IPS DF 6.9 (cell line): ENCODE measurements at regions not wholly inside any gene's neighbourhood (a gene's known extent, or its start where the extent isn't known, plus 50 kb on each side); places are given as distances from the start of the nearest gene placed in this dataset.

ENCODE experiments used
- DNase-seq: peaks from one replicate; pipeline ENCODE4 v3.0.0-alpha.2; 2013; ENCODE audit warnings: low read depth, low spot score
- H3K27ac ChIP-seq: one replicate; pipeline ENCODE4 v1.5.1; 2013; ENCODE audit warnings: low read length, control low read depth
- H3K27me3 ChIP-seq: 2 replicates; pipeline ENCODE4 v1.6.1; 2013; ENCODE audit warnings: mild to moderate bottlenecking, low read length; ENCODE audit not compliant: control insufficient read depth, insufficient read depth
- H3K36me3 ChIP-seq: 2 replicates; pipeline ENCODE4 v1.6.1; 2013; ENCODE audit warnings: low read length; ENCODE audit not compliant: control insufficient read depth, insufficient read depth
- H3K4me1 ChIP-seq: 2 replicates; pipeline ENCODE4 v1.6.1; 2013; ENCODE audit warnings: low read length; ENCODE audit not compliant: control insufficient read depth, insufficient read depth
- H3K4me3 ChIP-seq: 2 replicates; pipeline ENCODE4 v1.5.1; 2013; ENCODE audit warnings: mild to moderate bottlenecking, low read length
- H3K9me3 ChIP-seq: 2 replicates; pipeline ENCODE4 v1.6.1; 2013; ENCODE audit warnings: low read length, inconsistent platforms; ENCODE audit not compliant: control insufficient read depth, insufficient read depth
- WGBS: extraction: QIAGEN DNeasy Blood & Tissue Kit; methylation state at CpG from one replicate; pipeline ENCODE4 v1.1.7; 2013; ENCODE audit warnings: mixed read lengths, missing lambda C conversion rate; ENCODE audit not compliant: insufficient read length, insufficient coverage; 5-methylcytosine and 5-hydroxymethylcytosine counted together

DNA sequence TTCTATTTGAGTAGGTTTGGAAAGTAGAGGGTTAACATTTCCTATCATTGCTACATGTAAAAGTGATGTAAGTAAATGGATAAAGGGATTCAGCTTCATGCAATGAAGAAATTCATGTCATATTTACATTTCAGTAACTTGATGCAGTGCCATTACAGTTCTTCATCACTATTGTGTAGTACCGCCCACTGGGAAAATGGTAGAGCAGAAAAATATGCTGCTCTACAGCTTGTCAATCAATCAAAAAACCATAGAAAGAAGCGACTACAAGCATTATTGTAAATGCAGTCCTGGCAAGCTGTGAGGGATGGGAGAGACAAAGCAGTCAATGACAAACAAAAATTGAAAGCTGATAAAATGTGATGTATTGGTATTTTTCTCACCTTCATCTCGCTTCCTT is 1597.9 kb downstream of the RPA4 start:
- H3K9me3 ChIP-seq: no peaks in the 10 kb centered on the region
- H3K4me1 ChIP-seq: no peaks in the 10 kb centered on the region
- no peaks in the 10 kb centered on the region for H3K36me3 ChIP-seq
- WGBS: no CpG with 5 or more reads among the region's 3 CpGs
- H3K27me3 ChIP-seq: no peaks in the 10 kb centered on the region
- H3K4me3 ChIP-seq: no peak overlapping the region
- no peak for DNase-seq
- no peak overlapping the region for H3K27ac ChIP-seq

DNA sequence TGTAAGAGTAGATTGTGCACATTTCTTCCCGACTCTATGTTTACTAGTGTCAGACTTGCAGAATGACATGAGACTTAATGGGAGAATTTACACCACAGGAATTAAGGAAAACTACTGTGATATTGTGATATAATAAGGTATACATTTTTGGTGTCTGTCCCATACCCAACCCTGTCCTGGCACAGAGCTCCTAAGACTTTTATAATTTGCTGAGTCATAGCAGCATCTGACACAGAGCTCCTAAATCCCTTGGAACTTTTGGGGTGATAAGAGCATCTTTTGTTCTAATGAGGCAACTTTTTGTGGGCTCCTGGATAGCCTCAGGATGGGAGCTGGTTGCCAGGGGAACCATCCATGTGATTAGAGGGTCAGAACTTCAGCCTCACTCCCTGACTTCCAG is 1607.0 kb downstream of the RPA4 start:
- Histone ChIP-seq H3K27ac (no peak overlapping the region), H3K36me3 (no peaks in the 10 kb centered on the region), H3K4me3 (no peak overlapping the region), H3K9me3 (no peaks in the 10 kb centered on the region), H3K4me1 (no peaks in the 10 kb centered on the region), H3K27me3 (no peaks in the 10 kb centered on the region)
- DNase-seq: no peak
- no CpG with 5 or more reads among the region's 1 CpG for WGBS

DNA sequence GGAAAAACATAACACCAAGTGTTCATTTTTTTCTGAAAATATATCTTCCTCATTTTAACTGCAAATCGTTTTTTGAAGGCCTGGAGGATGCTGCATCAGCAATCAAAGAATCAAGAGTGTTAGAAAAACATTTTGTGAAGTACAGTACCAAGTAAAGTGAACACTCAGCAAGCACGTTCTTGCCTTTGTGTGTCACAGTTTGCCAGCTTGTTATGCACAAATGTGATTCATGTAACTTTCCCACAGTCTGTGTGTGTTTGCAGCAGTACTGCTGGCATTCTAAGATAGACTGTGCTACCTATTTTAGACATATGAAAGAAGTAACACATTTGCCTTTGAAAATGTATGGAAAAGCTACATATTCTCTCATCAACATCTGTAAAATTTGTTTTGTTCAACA is 1617.7 kb downstream of the RPA4 start:
- Histone ChIP-seq H3K27ac (no peak overlapping the region), H3K9me3 (no peaks in the 10 kb centered on the region), H3K36me3 (no peaks in the 10 kb centered on the region), H3K4me3 (no peak overlapping the region), H3K4me1 (no peaks in the 10 kb centered on the region), H3K27me3 (no peaks in the 10 kb centered on the region)
- no CpG with 5 or more reads among the region's 2 CpGs for WGBS
- DNase-seq: no peak

DNA sequence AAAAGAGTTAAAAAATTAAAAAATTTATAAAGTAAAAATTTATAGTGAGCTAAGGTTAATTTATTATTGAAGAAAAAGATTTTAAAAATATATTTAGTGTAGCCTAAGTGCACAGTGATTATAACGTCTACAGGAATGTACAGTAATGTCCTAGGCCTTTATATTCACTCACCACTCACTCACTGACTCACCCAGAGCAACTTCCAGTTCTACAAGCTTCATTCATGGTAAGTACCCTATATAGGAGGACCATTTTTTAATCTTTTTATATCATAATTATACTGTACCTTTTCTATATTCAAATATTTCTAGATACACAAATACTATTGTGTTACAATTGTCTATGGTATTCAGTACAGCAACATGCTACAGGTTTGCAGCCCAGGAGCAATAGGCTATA is 1623.2 kb downstream of the RPA4 start:
- H3K27me3 ChIP-seq: no peaks in the 10 kb centered on the region
- H3K4me1 ChIP-seq: no peaks in the 10 kb centered on the region
- H3K9me3 ChIP-seq: no peaks in the 10 kb centered on the region
- no CpG with 5 or more reads among the region's 1 CpG for WGBS
- no peak overlapping the region for H3K27ac ChIP-seq
- H3K4me3 ChIP-seq: no peak overlapping the region
- DNase-seq: no peak
- no peaks in the 10 kb centered on the region for H3K36me3 ChIP-seq

DNA sequence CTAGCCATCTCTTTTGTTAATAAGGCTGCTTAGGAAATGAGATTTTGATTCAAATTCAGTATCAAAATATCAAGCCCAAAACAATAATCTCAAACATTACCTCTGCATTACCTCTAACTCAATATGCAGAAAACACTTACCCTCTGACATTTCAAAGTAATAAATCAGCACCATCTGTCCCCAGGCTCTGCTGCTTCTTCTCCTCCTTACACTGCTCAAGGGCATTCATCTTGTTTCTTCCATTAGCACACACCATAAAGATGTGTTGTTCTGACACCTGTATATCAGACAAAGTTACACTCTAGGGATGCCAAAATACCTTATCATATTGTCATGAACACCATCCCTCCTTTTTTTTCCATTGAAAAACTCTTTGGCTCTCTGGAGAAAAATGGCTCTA is 1630.3 kb downstream of the RPA4 start:
- Histone ChIP-seq H3K36me3 (no peaks in the 10 kb centered on the region), H3K27me3 (no peaks in the 10 kb centered on the region), H3K4me1 (no peaks in the 10 kb centered on the region), H3K4me3 (no peak overlapping the region), H3K9me3 (no peaks in the 10 kb centered on the region), H3K27ac (no peak overlapping the region)
- DNase-seq: no peak

DNA sequence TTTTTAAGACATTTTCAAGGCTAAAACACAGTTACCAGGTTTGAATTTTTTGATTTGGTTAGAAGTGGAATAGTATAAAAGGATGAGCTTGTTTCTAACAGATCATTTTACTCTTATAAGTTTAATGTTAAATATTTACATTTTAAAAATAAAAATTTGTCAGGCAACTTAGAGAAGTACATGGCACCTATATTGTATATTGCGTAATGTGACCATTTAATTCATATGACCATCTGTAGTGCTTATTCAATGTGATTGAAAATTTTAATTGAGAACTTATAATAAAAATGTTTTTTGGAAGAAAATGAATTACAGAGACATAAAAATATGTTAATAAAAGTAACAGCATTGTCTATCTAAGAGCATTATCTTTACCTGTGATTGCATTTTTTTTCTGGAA is 1632.4 kb downstream of the RPA4 start:
- no CpG with 5 or more reads among the region's 1 CpG for WGBS
- H3K27me3 ChIP-seq: no peaks in the 10 kb centered on the region
- H3K4me3 ChIP-seq: no peak overlapping the region
- no peak overlapping the region for H3K27ac ChIP-seq
- no peak for DNase-seq
- no peaks in the 10 kb centered on the region for H3K9me3 ChIP-seq
- no peaks in the 10 kb centered on the region for H3K36me3 ChIP-seq
- no peaks in the 10 kb centered on the region for H3K4me1 ChIP-seq

DNA sequence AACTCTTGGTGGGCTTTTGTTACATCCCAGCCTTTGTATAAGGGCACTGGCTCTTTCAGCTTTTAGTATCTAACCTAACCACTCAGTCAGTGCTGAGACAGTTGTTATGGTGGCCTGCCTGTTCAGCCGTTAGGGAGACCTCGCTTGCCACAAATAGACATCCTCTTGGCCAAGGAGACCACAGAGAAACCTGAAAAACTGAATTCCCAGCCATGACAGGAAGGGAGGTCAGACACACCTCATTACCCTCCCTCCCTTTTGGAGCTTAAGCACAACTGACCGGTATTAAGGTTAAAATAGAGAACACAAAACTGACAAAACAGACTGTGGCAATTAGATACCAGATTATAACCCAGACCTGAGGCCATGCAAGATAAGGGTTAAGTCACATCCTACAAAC is 1639.3 kb downstream of the RPA4 start:
- no CpG with 5 or more reads among the region's 3 CpGs for WGBS
- no peak overlapping the region for H3K4me3 ChIP-seq
- H3K4me1 ChIP-seq: peaks cover 1% of the 10 kb centered on the region; the same call in 1 of the 2 replicates
- no peak for DNase-seq
- H3K36me3 ChIP-seq: no peaks in the 10 kb centered on the region
- H3K27ac ChIP-seq: no peak overlapping the region
- H3K27me3 ChIP-seq: no peaks in the 10 kb centered on the region
- H3K9me3 ChIP-seq: no peaks in the 10 kb centered on the region

DNA sequence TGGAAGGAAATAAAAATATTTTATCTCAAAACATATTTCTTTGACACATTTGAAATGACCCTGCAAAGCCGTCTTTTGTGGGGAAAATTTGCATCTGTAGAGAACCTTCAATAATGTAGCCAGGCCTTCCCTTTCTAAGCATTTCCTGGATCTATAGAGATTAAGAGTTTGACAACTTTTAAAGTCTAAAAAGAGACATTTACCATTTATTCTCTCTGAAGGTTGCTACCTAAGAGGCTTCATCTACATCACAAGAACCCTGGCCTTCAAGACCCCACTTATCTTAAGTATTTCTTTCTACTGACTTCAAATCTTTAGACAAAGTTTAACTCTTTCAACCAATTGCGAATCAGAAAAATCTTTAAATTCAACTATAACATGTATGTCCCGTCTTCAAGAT is 1639.8 kb downstream of the RPA4 start:
- Histone ChIP-seq H3K9me3 (no peaks in the 10 kb centered on the region), H3K4me1 (peaks cover 1% of the 10 kb centered on the region; the same call in 1 of the 2 replicates), H3K27ac (no peak overlapping the region), H3K36me3 (no peaks in the 10 kb centered on the region), H3K4me3 (no peak overlapping the region), H3K27me3 (no peaks in the 10 kb centered on the region)
- no CpG with 5 or more reads among the region's 3 CpGs for WGBS
- no peak for DNase-seq

DNA sequence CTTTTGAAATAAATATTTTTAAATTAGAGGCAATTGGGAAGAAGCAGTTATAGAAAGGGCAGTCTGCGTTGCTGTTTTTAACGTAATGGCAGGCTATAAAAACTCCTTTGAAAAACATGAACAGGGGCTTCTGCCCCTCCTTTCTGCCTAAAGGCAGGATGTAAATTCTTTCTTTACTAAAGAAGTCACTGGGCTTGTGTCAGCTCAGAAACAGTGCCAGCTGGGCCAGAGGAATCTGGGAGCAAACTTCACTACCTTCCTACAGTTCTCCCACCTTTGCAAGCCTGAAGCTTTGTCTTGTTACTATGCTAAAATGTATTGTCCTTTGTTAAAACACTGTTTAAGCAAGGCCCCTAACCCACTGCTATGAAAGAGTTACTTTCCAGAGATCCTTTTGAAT is 1664.8 kb downstream of the RPA4 start:
- DNase-seq: no peak

DNA sequence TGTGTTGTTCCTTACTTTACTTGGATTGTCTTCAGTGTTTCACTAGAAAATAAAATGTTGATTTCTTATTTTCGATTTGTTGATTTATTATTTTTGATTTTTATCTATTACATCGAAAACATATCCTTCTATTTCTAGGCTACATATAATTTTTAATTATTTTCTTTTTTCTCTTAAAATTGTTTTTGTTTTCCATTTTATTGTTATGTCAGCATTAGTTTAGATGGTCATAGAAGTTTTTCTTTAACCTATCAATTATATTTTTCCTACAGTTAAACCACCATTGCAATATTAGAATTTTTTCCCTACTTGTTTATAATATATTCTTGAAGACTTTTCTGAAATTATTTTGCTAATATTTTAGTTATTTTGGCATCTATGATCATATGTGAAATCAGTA is 1685.1 kb downstream of the RPA4 start:
- Histone ChIP-seq H3K36me3 (no peaks in the 10 kb centered on the region), H3K4me1 (no peaks in the 10 kb centered on the region), H3K27me3 (no peaks in the 10 kb centered on the region), H3K9me3 (no peaks in the 10 kb centered on the region), H3K4me3 (no peak overlapping the region), H3K27ac (no peak overlapping the region)
- no CpG with 5 or more reads among the region's 2 CpGs for WGBS
- no peak for DNase-seq

More for the DNA sequence above, 1664.8 kb downstream of the RPA4 start:
- no peaks in the 10 kb centered on the region for H3K9me3 ChIP-seq
- H3K27me3 ChIP-seq: no peaks in the 10 kb centered on the region
- H3K4me1 ChIP-seq: no peaks in the 10 kb centered on the region
- no CpG with 5 or more reads among the region's 2 CpGs for WGBS
- H3K36me3 ChIP-seq: no peaks in the 10 kb centered on the region
- no peak overlapping the region for H3K27ac ChIP-seq
- H3K4me3 ChIP-seq: no peak overlapping the region

DNA sequence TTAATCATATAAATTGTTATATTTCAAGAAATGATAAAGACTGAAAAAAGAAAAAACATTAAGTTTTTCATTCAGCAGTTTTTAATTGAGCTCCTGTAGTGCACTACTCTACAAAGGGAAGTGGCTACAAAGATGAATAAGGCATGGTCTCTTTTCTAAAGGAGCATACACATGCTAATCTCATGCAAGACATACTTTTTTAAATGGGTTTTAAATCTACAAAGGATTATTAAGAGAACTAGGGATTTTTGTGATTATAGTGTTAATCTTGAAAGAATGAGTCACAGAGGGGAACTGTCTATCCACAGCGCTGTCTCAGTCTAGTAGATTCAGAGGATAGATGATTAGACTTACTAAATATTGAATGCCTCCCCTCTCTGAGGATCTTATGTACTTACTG is 1722.2 kb downstream of the RPA4 start:
- Histone ChIP-seq H3K9me3 (no peaks in the 10 kb centered on the region), H3K27ac (no peak overlapping the region), H3K36me3 (no peaks in the 10 kb centered on the region), H3K4me1 (no peaks in the 10 kb centered on the region), H3K27me3 (no peaks in the 10 kb centered on the region), H3K4me3 (no peak overlapping the region)
- no peak for DNase-seq
- no CpG with 5 or more reads among the region's 1 CpG for WGBS
